ENCODE measurements at regions not wholly inside any gene's neighbourhood (a gene's known extent, or its start where the extent isn't known, plus 50 kb on each side); places are given as distances from the start of the nearest gene placed in this dataset.
"Not testable (repeated sequence)": the region's sequence is repeated elsewhere in the genome, so short reads cannot be mapped to it uniquely, and the experiment has no call there.

DNA sequence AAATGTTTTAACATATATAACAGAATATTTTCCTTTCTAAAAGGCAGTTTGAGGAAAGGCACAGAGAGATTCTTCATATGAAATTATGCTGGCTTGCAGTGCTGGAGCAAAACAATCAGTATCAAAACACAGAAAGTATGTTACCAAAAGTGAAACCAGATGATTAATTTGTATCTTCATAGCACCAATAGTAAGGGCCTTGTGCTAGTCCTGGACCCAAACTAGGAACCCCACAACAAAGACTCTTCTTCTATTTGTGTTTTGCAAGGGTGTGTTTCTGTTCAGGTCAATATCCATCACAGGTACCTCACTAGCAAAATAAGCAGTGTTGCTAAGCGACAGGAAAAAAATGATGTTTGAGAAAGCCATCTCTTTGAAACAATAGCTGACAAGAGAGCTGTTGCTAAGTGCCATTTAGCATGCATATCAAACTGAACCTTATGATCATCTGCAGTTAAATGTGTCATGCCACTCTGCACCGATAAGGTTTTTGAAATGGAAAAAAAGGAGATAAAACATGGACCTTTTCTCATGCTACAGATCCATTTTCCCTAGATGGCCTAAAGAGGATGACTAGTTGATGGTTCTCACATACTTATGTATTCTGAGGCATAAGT is 196.2 kb upstream of the ALG10 start:
- no peak for DNase-seq (ENCODE audit: low spot score)

DNA sequence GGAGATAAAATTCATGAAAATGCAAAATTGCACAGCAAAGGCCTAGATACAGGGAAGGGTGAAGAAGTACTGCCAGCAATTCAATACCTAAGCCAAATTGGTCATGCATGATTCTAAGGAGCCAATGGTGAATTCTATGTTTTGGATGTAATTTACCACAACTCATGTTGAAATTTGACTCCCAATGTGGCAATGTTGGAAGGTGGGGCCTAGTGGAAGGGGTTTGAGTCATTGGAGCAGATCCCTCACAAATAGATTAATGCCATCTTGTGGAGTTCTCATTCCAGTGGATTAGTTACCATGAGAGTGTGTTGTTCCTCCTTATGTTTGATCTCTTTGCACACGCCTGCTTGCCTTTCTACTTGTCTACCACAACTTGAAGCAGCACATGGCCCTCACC is 194.0 kb upstream of the ALG10 start:
- no peak for DNase-seq (ENCODE audit: low spot score)

DNA sequence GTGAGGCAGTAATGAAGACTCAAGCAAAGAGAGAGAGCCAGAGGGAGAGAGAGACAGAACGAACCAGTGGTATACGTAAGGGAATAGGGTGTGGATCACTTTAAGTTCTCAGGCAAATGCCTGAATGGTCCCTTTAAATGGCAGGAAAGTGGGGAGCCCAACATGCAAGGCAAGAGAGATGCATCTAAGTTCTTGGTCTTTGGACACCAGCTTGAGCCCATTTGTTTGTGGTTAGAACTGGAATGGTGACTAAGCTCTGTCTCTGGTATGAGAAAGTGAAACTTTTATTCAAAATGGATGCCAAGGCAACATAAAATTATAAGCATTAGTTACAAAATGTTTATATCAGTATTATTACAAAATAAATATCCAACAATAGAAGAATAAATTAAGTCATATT is 192.2 kb upstream of the ALG10 start:
- no peak for DNase-seq (ENCODE audit: low spot score)

DNA sequence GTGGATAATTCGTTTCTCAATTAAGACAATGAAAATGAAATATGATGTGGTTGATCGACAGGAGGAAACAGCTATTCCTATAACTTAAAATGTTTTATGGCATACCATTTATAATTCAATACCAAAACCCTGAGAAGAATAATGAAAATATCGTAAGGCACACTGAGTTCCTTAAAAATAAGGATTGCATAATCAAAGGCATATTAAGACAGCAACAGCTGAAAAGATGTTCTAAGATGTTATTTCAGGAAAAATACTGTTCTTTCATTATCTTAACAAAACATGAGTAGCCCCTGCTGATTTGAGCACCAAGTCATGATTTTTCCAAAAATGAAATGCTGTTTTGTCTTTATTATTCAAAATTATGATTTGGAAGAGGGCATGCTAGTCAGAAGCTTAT is 189.4 kb upstream of the ALG10 start:
- no peak for DNase-seq (ENCODE audit: low spot score)

DNA sequence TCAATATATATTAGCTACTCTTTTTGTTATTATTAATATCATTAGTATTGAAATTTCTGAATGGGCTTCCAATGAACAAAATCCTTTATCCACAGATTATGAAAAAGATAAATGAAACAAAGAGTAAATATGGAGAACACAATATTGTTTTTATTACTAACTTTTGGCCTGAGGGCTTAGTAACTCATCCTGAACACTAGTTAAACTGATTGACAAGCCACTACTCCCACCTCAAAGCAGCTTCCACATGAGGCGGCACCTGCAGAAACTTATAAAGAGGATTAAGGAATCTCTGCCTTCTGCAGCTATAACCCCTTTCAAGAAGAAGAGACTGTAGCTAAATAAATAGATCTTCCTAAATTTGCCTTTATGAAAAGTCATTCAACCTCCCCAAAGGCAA is 187.6 kb upstream of the ALG10 start:
- no peak for DNase-seq (ENCODE audit: low spot score)

DNA sequence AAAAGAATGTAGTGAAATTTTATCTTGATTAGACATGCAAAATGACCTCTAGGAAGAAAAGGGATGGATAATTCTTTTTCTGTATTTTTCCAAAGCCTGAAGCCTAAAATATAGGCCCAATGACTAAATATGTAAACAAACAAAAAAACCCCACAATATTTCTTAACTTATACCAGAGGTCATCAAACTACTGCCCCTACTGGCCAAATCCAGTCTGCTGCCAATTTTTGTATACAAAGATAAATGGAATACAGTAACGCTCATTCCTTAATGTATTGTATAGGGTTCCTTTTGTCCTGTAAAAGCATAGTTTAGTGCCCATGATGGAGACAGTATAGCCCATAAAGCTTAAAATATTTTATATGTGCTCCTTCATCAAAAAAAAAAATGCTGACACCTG is 145.7 kb upstream of the ALG10 start:
- DNase-seq (ENCODE audit: low spot score), result no peak

DNA sequence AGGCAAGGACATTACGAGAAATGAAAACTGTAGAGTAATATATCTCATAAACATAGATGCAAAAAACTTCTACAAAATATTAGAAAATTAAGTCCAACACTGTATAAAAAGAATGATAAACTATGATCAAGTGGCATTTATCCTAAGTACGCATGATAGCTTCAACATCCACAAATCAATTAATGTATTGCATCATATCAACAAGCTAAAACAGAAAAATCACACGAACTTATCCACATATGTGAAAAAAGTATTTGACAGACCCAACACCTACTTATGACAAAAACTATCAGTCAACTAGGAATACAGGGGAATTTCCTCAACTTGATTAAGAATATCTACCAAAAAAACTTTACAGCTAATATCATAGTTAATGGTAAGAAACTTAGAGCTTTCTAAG is 129.9 kb upstream of the ALG10 start:
- DNase-seq (ENCODE audit: low spot score), result no peak

DNA sequence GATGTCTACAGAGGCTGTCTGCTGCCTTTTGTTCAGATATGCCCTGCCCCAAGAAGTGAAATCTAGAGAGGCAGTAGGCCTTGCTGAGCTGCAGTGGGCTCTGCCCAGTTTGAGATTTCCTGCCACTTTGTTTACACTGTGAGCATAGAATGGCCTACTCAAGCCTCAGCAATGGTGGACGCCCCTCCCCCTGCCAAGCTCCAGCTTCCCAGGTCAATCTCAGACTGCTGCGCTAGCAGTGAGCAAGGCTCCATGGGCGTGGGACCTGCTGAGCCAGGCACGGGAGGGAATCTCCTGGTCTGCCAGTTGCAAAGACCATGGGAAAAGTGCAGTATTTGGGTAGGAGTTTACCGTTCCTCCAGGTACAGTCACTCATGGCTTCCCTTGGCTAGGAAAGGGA is 101.8 kb upstream of the ALG10 start:
- DNase-seq (ENCODE audit: low spot score), result not testable (repeated sequence)

DNA sequence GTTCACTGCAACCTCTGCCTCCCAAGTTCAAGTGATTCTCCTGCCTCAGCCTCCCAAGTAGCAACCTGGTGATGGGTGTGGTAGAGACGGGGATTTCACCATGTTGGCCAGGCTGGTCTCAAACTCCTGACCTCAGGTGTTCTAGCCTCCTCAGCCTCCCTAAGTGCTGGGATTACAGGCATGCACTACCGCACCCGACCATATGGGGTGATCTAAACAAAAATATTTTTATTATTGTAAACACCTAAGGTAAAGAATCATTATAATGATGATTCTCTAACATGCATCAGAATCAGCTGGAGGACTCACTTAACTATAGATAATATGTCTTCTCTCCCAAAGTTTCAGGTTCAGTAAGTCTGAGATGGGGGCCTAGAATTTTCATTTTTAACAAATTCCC is 96.2 kb upstream of the ALG10 start:
- DNase-seq (ENCODE audit: low spot score), result no peak

DNA sequence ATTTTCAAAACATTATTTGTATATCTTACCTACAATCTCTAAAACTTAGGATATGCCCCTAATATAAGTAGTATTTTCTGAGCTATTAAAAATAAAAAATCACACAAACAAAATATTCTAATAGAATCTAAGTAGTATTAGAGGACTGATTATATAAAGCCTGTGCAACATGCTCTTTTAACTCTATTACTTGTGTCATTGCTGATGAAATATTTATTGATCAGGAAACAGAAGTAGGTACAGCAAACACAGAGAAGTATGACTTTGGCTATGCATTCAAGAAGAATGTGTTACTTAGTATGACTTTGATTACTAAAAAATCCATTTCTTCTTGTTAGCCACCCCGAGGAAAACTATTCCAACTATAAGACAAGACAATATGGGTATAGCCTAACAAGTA is 84.6 kb upstream of the ALG10 start:
- DNase-seq (ENCODE audit: low spot score), result not testable (repeated sequence)

DNA sequence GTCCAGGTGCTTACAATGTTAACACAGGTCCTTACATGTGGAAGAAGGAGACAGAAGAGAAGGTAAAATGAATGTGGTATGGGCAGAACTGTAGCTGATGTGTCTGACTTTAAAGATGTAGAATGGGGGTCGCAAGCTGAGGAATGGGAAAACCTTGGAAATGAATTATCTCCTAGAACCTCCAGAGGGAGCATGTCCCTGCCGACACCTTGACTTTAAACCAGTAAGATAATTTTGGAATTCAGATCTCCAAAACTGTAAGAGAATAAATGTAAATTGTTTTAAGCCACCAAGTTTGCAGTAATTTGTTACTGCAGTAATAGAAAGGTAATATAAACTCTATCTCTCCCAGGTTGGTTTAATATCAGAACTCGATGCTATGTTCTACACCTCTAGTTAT is 80.1 kb upstream of the ALG10 start:
- no peak for DNase-seq (ENCODE audit: low spot score)

DNA sequence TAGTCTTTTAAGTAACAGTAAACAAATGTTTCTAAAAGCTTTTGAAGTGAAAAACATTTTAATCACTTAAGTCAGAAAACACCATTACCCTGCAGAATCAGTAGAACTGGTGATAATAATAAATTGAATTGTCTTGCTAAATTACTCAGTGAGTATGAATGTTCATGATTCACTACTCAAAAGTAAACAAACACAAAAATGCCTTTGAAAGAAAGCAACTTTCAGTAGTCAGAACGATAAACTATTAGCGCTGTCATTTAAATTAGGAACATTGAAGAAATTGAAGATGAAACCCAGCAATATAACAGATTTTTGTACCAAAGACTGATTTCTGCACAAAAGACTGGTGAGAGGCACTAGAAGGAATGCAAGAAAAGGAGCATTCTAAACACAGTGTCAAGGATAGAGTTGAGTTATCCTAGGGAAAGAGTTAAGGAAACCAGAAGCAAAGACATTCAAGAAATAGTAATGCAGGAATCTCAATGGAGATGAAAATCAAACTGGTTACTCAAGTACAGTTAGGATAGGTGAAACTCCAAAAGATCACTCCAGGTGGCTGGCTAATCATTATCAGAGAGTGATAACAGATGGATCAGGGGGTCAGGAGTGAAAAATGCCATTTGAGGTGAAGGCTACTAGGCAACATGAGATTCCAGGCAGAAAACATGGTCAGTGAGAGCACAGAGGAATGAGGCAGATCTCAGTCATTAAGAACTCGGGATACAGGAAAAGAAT is 77.4 kb upstream of the ALG10 start:
- DNase-seq (ENCODE audit: low spot score), result no peak

DNA sequence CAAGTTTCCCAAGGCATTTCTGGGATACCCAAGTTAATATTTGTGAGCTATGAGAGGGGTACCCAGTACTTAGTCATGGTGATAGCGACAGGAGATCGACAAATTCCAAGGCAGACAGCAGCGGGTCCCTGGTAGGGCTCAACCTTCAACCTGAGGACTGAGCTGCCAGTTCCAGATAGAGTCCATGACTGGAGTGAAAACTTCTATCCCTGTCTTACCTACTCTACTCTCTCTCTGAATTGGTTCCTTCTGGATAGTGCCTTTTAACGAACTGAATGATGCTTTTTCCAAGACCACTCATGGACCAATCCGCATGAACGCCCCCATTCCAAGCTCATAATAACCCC is 76.9 kb upstream of the ALG10 start:
- DNase-seq (ENCODE audit: low spot score), result no peak

DNA sequence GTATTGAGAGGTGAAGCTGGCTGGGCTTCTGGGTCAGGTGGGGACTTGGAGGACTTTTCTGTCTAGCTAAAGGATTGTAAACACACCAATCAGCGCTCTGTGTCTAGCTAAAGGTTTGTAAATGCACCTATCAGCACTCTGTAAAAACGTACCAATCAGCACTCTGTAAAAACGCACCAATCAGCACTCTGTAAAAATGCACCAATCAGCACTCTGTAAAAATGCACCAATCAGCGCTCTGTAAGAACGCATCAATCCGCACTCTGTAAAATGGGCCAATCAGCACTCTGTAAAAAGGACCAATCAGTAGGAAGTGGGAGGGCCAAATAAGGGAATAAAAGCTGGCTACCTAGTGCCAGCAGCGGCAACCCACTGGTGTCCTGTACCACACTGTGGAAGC is 56.1 kb upstream of the ALG10 start:
- not testable (repeated sequence) for DNase-seq (ENCODE audit: low spot score)

DNA sequence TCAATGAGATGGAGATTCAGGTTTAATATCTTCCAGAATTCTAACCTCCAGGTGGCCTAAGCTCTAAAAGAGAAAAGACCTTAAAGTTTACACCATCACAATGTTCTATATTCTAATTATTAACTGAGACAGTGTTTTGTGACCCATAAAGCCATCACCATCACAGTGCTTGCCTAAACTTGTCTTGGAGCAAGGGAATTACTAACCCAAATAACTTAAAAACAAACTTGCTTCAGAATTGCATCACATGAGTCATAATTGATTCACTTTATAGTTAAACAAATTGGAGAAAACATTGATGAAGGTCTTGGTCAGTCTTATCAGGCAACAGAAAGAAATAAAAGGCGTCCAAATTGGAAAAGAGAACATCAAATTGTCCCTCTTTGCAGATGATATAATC is 54.5 kb upstream of the ALG10 start:
- DNase-seq (ENCODE audit: low spot score), result no peak

All from ecto neural progenitor cell (in vitro differentiated cells).